ENCODE measurements at regions not wholly inside any gene's neighbourhood (a gene's known extent, or its start where the extent isn't known, plus 50 kb on each side); places are given as distances from the start of the nearest gene placed in this dataset.

DNA sequence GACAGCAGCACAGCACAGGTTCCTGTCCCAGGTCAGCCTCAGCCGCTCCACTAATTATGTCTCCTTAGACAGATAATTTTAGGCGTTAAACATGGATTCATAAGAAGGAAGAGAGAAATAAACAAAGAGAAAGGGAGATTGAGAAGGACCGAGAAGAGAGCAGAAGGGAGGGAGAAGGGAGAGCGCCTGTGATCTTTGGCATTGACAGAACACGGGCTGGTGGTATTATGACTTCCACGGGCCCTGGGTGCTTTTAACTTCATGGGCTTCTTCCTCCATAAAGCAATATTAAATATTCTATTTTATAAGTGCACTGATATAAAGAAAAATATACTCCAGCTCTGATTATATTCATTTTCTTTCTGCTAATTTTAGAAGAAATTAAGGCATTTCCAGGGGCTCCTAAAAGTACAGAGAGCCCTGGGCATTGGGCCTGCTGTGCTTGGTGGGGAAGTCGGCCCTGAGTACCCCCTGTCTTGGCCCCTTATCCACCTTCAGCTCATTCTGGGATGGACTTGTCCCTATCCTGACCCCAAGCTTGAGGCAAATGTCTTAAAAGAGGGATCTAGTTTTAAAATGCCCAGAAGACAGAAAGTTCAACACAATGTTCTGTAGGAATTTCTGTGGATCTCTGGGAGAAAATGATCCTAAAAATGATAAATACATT is 135.3 kb downstream of the MEX3B start:
- DNase-seq = no peak
- no peak overlapping the region for H2AFZ ChIP-seq (ENCODE audit: low read depth, low read length)
- ATAC-seq (ENCODE audit: insufficient read depth, low read depth) = no peak
- H3K4me2 ChIP-seq (ENCODE audit: insufficient read depth, low read length) = no peak overlapping the region
- H3K27ac ChIP-seq (ENCODE audit: low read length) = no peak overlapping the region
- H3K27me3 ChIP-seq (ENCODE audit: insufficient read depth, low read length, poor library complexity) = no peaks in the 10 kb centered on the region
- H3K36me3 ChIP-seq (ENCODE audit: insufficient read depth, low read length) = no peaks in the 10 kb centered on the region
- peaks cover 18% of the 10 kb centered on the region for H3K4me1 ChIP-seq (ENCODE audit: insufficient read depth, low read length)
- H3K79me2 ChIP-seq (ENCODE audit: insufficient read depth, low read length) = no peaks in the 10 kb centered on the region
- no peak overlapping the region for H3K9ac ChIP-seq (ENCODE audit: low read depth, low read length)
- H3K9me3 ChIP-seq (ENCODE audit: insufficient read depth, low read length, severe bottlenecking) = no peaks in the 10 kb centered on the region
- TF ChIP-seq, protein P1, sequence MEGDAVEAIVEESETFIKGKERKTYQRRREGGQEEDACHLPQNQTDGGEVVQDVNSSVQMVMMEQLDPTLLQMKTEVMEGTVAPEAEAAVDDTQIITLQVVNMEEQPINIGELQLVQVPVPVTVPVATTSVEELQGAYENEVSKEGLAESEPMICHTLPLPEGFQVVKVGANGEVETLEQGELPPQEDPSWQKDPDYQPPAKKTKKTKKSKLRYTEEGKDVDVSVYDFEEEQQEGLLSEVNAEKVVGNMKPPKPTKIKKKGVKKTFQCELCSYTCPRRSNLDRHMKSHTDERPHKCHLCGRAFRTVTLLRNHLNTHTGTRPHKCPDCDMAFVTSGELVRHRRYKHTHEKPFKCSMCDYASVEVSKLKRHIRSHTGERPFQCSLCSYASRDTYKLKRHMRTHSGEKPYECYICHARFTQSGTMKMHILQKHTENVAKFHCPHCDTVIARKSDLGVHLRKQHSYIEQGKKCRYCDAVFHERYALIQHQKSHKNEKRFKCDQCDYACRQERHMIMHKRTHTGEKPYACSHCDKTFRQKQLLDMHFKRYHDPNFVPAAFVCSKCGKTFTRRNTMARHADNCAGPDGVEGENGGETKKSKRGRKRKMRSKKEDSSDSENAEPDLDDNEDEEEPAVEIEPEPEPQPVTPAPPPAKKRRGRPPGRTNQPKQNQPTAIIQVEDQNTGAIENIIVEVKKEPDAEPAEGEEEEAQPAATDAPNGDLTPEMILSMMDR (IDR thresholded peaks at IDR 0.05; ENCODE audit: borderline replicate concordance, extremely low read depth, low read length, poor library complexity, severe bottlenecking) = no peak
- TF ChIP-seq EZH2 (IDR thresholded peaks at IDR 0.05; ENCODE audit: borderline replicate concordance, low read depth, low read length, severe bottlenecking) = no peak
- no peaks in the 10 kb centered on the region for H4K20me1 ChIP-seq (ENCODE audit: insufficient read depth, low read length)
- H3K4me3 ChIP-seq (ENCODE audit: low read depth in 1 of 2, low read length in 2 of 2) = no peak overlapping the region

DNA sequence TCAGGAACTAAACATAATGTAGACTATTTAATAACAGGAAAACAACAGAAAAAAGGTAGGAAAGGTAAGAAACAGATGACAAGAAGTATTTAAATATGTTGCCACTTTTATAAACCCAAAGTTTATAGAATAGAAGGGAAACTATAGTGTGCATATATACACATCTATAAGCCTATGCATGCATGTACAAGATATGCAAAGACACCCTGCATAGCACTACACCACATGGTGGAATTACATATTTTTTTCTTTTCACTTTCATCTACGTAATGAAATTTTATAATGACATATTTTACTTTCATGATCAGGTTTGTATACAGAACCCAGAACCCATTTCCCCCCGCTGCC is 136.8 kb downstream of the MEX3B start:
- Histone ChIP-seq H4K20me1 (ENCODE audit: insufficient read depth, low read length) (no peaks in the 10 kb centered on the region), H3K9ac (ENCODE audit: low read depth, low read length) (no peak overlapping the region), H3K4me3 (ENCODE audit: low read depth in 1 of 2, low read length in 2 of 2) (no peak overlapping the region), H3K79me2 (ENCODE audit: insufficient read depth, low read length) (no peaks in the 10 kb centered on the region), H3K4me1 (ENCODE audit: insufficient read depth, low read length) (peaks cover 18% of the 10 kb centered on the region), H3K27me3 (ENCODE audit: insufficient read depth, low read length, poor library complexity) (no peaks in the 10 kb centered on the region), H3K36me3 (ENCODE audit: insufficient read depth, low read length) (no peaks in the 10 kb centered on the region), H3K9me3 (ENCODE audit: insufficient read depth, low read length, severe bottlenecking) (no peaks in the 10 kb centered on the region), H3K27ac (ENCODE audit: low read length) (no peak overlapping the region), H3K4me2 (ENCODE audit: insufficient read depth, low read length) (no peak overlapping the region), H2AFZ (ENCODE audit: low read depth, low read length) (peak overlapping the region; percentile 51; the same call in 1 of the 2 replicates)
- DNase-seq = no peak
- no peak for TF ChIP-seq EZH2 (IDR thresholded peaks at IDR 0.05; ENCODE audit: borderline replicate concordance, low read depth, low read length, severe bottlenecking)
- TF ChIP-seq, protein P1 (IDR thresholded peaks at IDR 0.05; ENCODE audit: borderline replicate concordance, extremely low read depth, low read length, poor library complexity, severe bottlenecking) = no peak
- no peak for ATAC-seq (ENCODE audit: insufficient read depth, low read depth)

DNA sequence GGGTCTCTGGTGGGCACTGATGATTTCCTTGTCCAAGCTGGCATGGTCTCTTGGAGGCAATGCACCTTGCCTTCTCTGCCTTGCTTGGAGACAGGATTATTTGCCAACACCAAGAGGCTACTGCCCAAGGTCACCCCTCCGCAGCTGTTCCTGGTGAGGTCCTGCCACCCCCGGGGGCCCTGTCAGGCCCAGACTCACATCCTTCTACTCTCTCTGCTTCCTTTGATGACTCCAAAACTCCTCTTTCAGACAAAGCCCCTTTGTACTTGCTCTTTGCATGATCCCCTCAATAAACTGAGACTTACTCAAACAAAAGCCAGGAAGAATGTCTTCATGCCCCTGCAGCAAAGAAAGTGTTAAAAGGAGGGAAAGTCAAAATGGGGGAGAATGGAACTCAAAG is 137.7 kb downstream of the MEX3B start:
- Histone ChIP-seq H3K9me3 (ENCODE audit: insufficient read depth, low read length, severe bottlenecking) (no peaks in the 10 kb centered on the region), H3K9ac (ENCODE audit: low read depth, low read length) (no peak overlapping the region), H3K27ac (ENCODE audit: low read length) (no peak overlapping the region), H3K4me1 (ENCODE audit: insufficient read depth, low read length) (peaks cover 18% of the 10 kb centered on the region), H3K4me2 (ENCODE audit: insufficient read depth, low read length) (no peak overlapping the region), H2AFZ (ENCODE audit: low read depth, low read length) (0 out of 2 replicates have a peak overlapping the region, but pooled peaks have one; percentile 26), H4K20me1 (ENCODE audit: insufficient read depth, low read length) (no peaks in the 10 kb centered on the region), H3K79me2 (ENCODE audit: insufficient read depth, low read length) (no peaks in the 10 kb centered on the region), H3K36me3 (ENCODE audit: insufficient read depth, low read length) (no peaks in the 10 kb centered on the region), H3K4me3 (ENCODE audit: low read depth in 1 of 2, low read length in 2 of 2) (no peak overlapping the region), H3K27me3 (ENCODE audit: insufficient read depth, low read length, poor library complexity) (no peaks in the 10 kb centered on the region)
- TF ChIP-seq EZH2 (IDR thresholded peaks at IDR 0.05; ENCODE audit: borderline replicate concordance, low read depth, low read length, severe bottlenecking) = no peak
- TF ChIP-seq, protein P1 (IDR thresholded peaks at IDR 0.05; ENCODE audit: borderline replicate concordance, extremely low read depth, low read length, poor library complexity, severe bottlenecking) = no peak
- no peak for ATAC-seq (ENCODE audit: insufficient read depth, low read depth)
- no peak for DNase-seq

All from DND-41 (cell line).